H9 (cell line): ENCODE measurements at regions not wholly inside any gene's neighbourhood (a gene's known extent, or its start where the extent isn't known, plus 50 kb on each side); places are given as distances from the start of the nearest gene placed in this dataset.

Experiments used
- DNase-seq: peaks from one replicate; pipeline ENCODE4 v3.0.0-alpha.2; 2017
- H2AFZ ChIP-seq: one replicate; pipeline ENCODE4 v1.6.1; 2013; ENCODE audit warnings: mild to moderate bottlenecking, low read length, control low read depth, moderate library complexity
- H2AK5ac ChIP-seq: 2 replicates; pipeline ENCODE4 v1.6.1; 2013; ENCODE audit warnings: low read length, control low read depth, mixed read lengths; ENCODE audit not compliant: insufficient read length
- H2BK120ac ChIP-seq: one replicate; pipeline ENCODE4 v1.6.1; 2013; ENCODE audit warnings: low read depth, mild to moderate bottlenecking, low read length, control low read depth, inconsistent platforms; ENCODE audit not compliant: poor library complexity, severe bottlenecking
- H2BK12ac ChIP-seq: 2 replicates; pipeline ENCODE4 v1.6.1; 2013; ENCODE audit warnings: low read length, control low read depth, mixed read lengths, low read depth; ENCODE audit not compliant: insufficient read length
- H2BK15ac ChIP-seq: 2 replicates; pipeline ENCODE4 v1.6.1; 2013; ENCODE audit warnings: low read depth, low read length, control low read depth
- H2BK20ac ChIP-seq: one replicate; pipeline ENCODE4 v1.6.1; 2013; ENCODE audit warnings: low read depth, mild to moderate bottlenecking, low read length, control low read depth, inconsistent platforms; ENCODE audit not compliant: poor library complexity, severe bottlenecking
- H2BK5ac ChIP-seq: 2 replicates; pipeline ENCODE4 v1.6.1; 2013; ENCODE audit warnings: low read length, control low read depth, mixed read lengths; ENCODE audit not compliant: insufficient read length
- H3K14ac ChIP-seq: 2 replicates; pipeline ENCODE4 v1.6.1; 2013; ENCODE audit warnings: low read length, control low read depth; ENCODE audit not compliant: insufficient read depth
- H3K18ac ChIP-seq: 2 replicates; pipeline ENCODE4 v1.6.1; 2013; ENCODE audit warnings: low read depth, mild to moderate bottlenecking, mixed read lengths, low read length, control low read depth; ENCODE audit not compliant: insufficient read length
- H3K23ac ChIP-seq: 2 replicates; pipeline ENCODE4 v1.6.1; 2013; ENCODE audit warnings: low read length, control low read depth, mixed read lengths, low read depth; ENCODE audit not compliant: insufficient read length
- H3K23me2 ChIP-seq: 2 replicates; pipeline ENCODE4 v1.6.1; 2013; ENCODE audit warnings: low read depth, mild to moderate bottlenecking, mixed read lengths, low read length, control low read depth; ENCODE audit not compliant: insufficient read length, poor library complexity, severe bottlenecking
- H3K27ac ChIP-seq: 2 replicates; pipeline ENCODE4 v1.5.1; 2013; ENCODE audit warnings: low read length, control low read depth, mixed read lengths, low read depth; ENCODE audit not compliant: insufficient read length
- H3K27me3 ChIP-seq: 2 replicates; pipeline ENCODE4 v1.6.1; 2013; ENCODE audit warnings: low read length, control low read depth, inconsistent platforms; ENCODE audit not compliant: insufficient read depth
- H3K4ac ChIP-seq: 2 replicates; pipeline ENCODE4 v1.6.1; 2013; ENCODE audit warnings: low read depth, mild to moderate bottlenecking, control low read depth, inconsistent platforms, low read length, moderate library complexity
- H3K4me1 ChIP-seq: 2 replicates; pipeline ENCODE4 v1.6.1; 2013; ENCODE audit warnings: low read length, control low read depth, inconsistent platforms; ENCODE audit not compliant: insufficient read depth
- H3K4me2 ChIP-seq: 2 replicates; pipeline ENCODE4 v1.6.1; 2013; ENCODE audit warnings: low read length, control low read depth, mixed read lengths; ENCODE audit not compliant: insufficient read length, insufficient read depth
- H3K56ac ChIP-seq: 2 replicates; pipeline ENCODE4 v1.6.1; 2013; ENCODE audit warnings: low read depth, mild to moderate bottlenecking, mixed read lengths, low read length, control low read depth; ENCODE audit not compliant: insufficient read length
- H3K79me1 ChIP-seq: 2 replicates; pipeline ENCODE4 v1.6.1; 2013; ENCODE audit warnings: low read depth, mild to moderate bottlenecking, moderate library complexity, low read length, control low read depth, inconsistent platforms; ENCODE audit not compliant: insufficient read depth, poor library complexity, severe bottlenecking
- H3K79me2 ChIP-seq: 2 replicates; pipeline ENCODE4 v1.6.1; 2013; ENCODE audit warnings: low read length, control low read depth, inconsistent platforms; ENCODE audit not compliant: insufficient read depth
- H3K9ac ChIP-seq: 2 replicates; pipeline ENCODE4 v1.6.1; 2013; ENCODE audit warnings: low read length, control low read depth, mixed read lengths; ENCODE audit not compliant: insufficient read length; ENCODE audit errors: extremely low read depth
- H3K9me3 ChIP-seq: one replicate; pipeline ENCODE4 v1.6.1; 2013; ENCODE audit warnings: low read depth, low read length, inconsistent platforms; ENCODE audit not compliant: control insufficient read depth
- H3T11ph ChIP-seq: one replicate; pipeline ENCODE4 v1.6.1; 2013; ENCODE audit warnings: mild to moderate bottlenecking, low read length, control low read depth, inconsistent platforms
- H4K20me1 ChIP-seq: one replicate; pipeline ENCODE4 v1.6.1; 2013; ENCODE audit not compliant: control insufficient read depth, insufficient read length, insufficient read depth
- H4K5ac ChIP-seq: 2 replicates; pipeline ENCODE4 v1.6.1; 2013; ENCODE audit warnings: low read depth, mild to moderate bottlenecking, mixed read lengths, low read length, control low read depth; ENCODE audit not compliant: insufficient read length
- H4K8ac ChIP-seq: replicated peaks from 2 replicates; pipeline ENCODE4 v1.6.1; 2013; ENCODE audit warnings: low read length, control low read depth, mixed read lengths, low read depth; ENCODE audit not compliant: insufficient read length
- H4K91ac ChIP-seq: 2 replicates; pipeline ENCODE4 v1.6.1; 2013; ENCODE audit warnings: low read depth, mild to moderate bottlenecking, moderate library complexity, mixed read lengths, low read length, control low read depth; ENCODE audit not compliant: insufficient read length
- H3K27ac Mint-ChIP-seq, 3 experiments: 2 replicates in 2 of 3; 3 replicates in 1 of 3; pipeline ENCODE4 v1.8.0; 2020 to 2021; ENCODE audit warnings: mixed read lengths in 3 of 3, mild to moderate bottlenecking in 1 of 3, moderate library complexity in 1 of 3
- H3K27me3 Mint-ChIP-seq: 2 replicates; pipeline ENCODE4 v1.8.0; 2021; ENCODE audit warnings: low read depth, mild to moderate bottlenecking, moderate library complexity, mixed read lengths
- H3K36me3 Mint-ChIP-seq, 3 experiments: 2 replicates in 2 of 3; 3 replicates in 1 of 3; pipeline ENCODE4 v1.8.0; 2020 to 2021; ENCODE audit warnings: low read depth in 3 of 3, mixed read lengths in 3 of 3; ENCODE audit not compliant: insufficient read depth in 1 of 3
- H3K4me1 Mint-ChIP-seq, 2 experiments: 2 replicates each; pipeline ENCODE4 v1.8.0; 2020; ENCODE audit warnings: mixed read lengths in 2 of 2
- H3K4me3 Mint-ChIP-seq, 2 experiments: 2 replicates in 1 of 2; 3 replicates in 1 of 2; pipeline ENCODE4 v1.8.0; 2020 to 2021; ENCODE audit warnings: mild to moderate bottlenecking in 2 of 2, mixed read lengths in 2 of 2, moderate library complexity in 1 of 2
- H3K9me3 Mint-ChIP-seq, 2 experiments: 2 replicates in 1 of 2; 3 replicates in 1 of 2; pipeline ENCODE4 v1.8.0; 2020; ENCODE audit warnings: mild to moderate bottlenecking in 2 of 2, mixed read lengths in 2 of 2, moderate library complexity in 1 of 2
- CTCF ChIP-seq: fragments of 200-600 bp; sonication (generic); conservative IDR thresholded peaks from 3 replicates; pipeline ENCODE4 v1.8.0; 2021; ENCODE audit warnings: antibody characterized with exemption, mild to moderate bottlenecking
- WGBS: extraction: QIAGEN DNeasy Blood & Tissue Kit; methylation state at CpG from one replicate; pipeline ENCODE4 v1.1.7; 2013; ENCODE audit warnings: missing lambda C conversion rate, low lambda C conversion rate, mixed read lengths; ENCODE audit not compliant: insufficient read length; ENCODE audit errors: extremely low coverage; 5-methylcytosine and 5-hydroxymethylcytosine counted together

GRCh38 chr6:97632341-97632740 is 349.3 kb upstream of the MMS22L start:
- H2BK20ac ChIP-seq: no peak overlapping the region
- no peak overlapping the region for H2BK120ac ChIP-seq
- no peak overlapping the region for H2AFZ ChIP-seq
- H2BK12ac ChIP-seq: no peak overlapping the region
- no peaks in the 10 kb centered on the region for H3K79me2 ChIP-seq
- no peaks in the 10 kb centered on the region for H3K9me3 ChIP-seq
- H4K5ac ChIP-seq: no peak overlapping the region
- H3K4me1 Mint-ChIP-seq: no peaks in the 10 kb centered on the region
- H3K23me2 ChIP-seq: no peaks in the 10 kb centered on the region
- no peak overlapping the region for H3K18ac ChIP-seq
- H3T11ph ChIP-seq: no peak overlapping the region
- H3K79me1 ChIP-seq: no peaks in the 10 kb centered on the region
- no peak overlapping the region for H3K9ac ChIP-seq
- DNase-seq: no peak
- H3K56ac ChIP-seq: no peak overlapping the region
- no peak overlapping the region for H2BK5ac ChIP-seq
- no peak overlapping the region for H3K27ac ChIP-seq
- no peak overlapping the region for H4K8ac ChIP-seq
- no peak overlapping the region for H3K14ac ChIP-seq
- no peak overlapping the region for H2AK5ac ChIP-seq
- no peak for TF ChIP-seq CTCF
- H4K91ac ChIP-seq: no peak overlapping the region
- H3K4ac ChIP-seq: no peak overlapping the region
- H4K20me1 ChIP-seq: no peaks in the 10 kb centered on the region
- H3K4me1 ChIP-seq: no peaks in the 10 kb centered on the region
- H3K9me3 Mint-ChIP-seq: peaks cover 0 to 2% of the 10 kb centered on the region in 2 experiments; a peak in 1 of 5 replicates
- H3K4me2 ChIP-seq: no peak overlapping the region
- no peak overlapping the region for H2BK15ac ChIP-seq
- H3K27ac Mint-ChIP-seq: no peak overlapping the region
- H3K27me3 Mint-ChIP-seq: no peaks in the 10 kb centered on the region
- H3K4me3 Mint-ChIP-seq: no peak overlapping the region
- WGBS: no CpG with 5 or more reads among the region's 1 CpG
- H3K27me3 ChIP-seq: no peaks in the 10 kb centered on the region
- no peaks in the 10 kb centered on the region for H3K36me3 Mint-ChIP-seq
- H3K23ac ChIP-seq: no peak overlapping the region
